Karpas-422 (cell line): ENCODE measurements at regions not wholly inside any gene's neighbourhood (a gene's known extent, or its start where the extent isn't known, plus 50 kb on each side); places are given as distances from the start of the nearest gene placed in this dataset.
A peak's percentile ranks its signal among the peaks of the same experiment; 100 is the strongest.
"Not testable (repeated sequence)": the region's sequence is repeated elsewhere in the genome, so short reads cannot be mapped to it uniquely, and the experiment has no call there.

Experiments used
- DNase-seq: peaks from one replicate; pipeline ENCODE4 v3.0.0-alpha.2; 2015
- H2AFZ ChIP-seq: fragments of 200-600 bp; sonication (generic); 2 replicates; pipeline ENCODE4 v1.6.1; 2014; ENCODE audit warnings: antibody characterized with exemption, low read length, mixed read lengths
- H3K27ac ChIP-seq: fragments of 200-600 bp; sonication (generic); 2 replicates; pipeline ENCODE4 v1.5.1; 2014; ENCODE audit warnings: mild to moderate bottlenecking, low read length, moderate library complexity
- H3K27me3 ChIP-seq: fragments of 200-600 bp; sonication (generic); 2 replicates; pipeline ENCODE4 v1.6.1; 2014; ENCODE audit warnings: low read length, mixed read lengths
- H3K36me3 ChIP-seq: fragments of 200-600 bp; sonication (generic); 2 replicates; pipeline ENCODE4 v1.6.1; 2014; ENCODE audit warnings: low read length, mixed read lengths; ENCODE audit not compliant: insufficient read depth
- H3K4me1 ChIP-seq: fragments of 200-600 bp; sonication (generic); 2 replicates; pipeline ENCODE4 v1.6.1; 2014; ENCODE audit warnings: mild to moderate bottlenecking, low read length, mixed read lengths
- H3K4me2 ChIP-seq: fragments of 200-600 bp; sonication (generic); 2 replicates; pipeline ENCODE4 v1.6.1; 2014; ENCODE audit warnings: low read length, low read depth, mild to moderate bottlenecking; ENCODE audit not compliant: poor library complexity, severe bottlenecking
- H3K4me3 ChIP-seq: fragments of 200-600 bp; sonication (generic); 2 replicates; pipeline ENCODE4 v1.5.1; 2014; ENCODE audit warnings: mild to moderate bottlenecking, antibody characterized with exemption, low read length, mixed read lengths
- H3K79me2 ChIP-seq: fragments of 200-600 bp; sonication (generic); 2 replicates; pipeline ENCODE4 v1.6.1; 2014; ENCODE audit warnings: mild to moderate bottlenecking, low read length, mixed read lengths
- H3K9ac ChIP-seq: fragments of 200-600 bp; sonication (generic); 2 replicates; pipeline ENCODE4 v1.6.0; 2014; ENCODE audit warnings: low read length
- H3K9me2 ChIP-seq: fragments of 200-600 bp; sonication (generic), shearing (Covaris generic); replicated peaks from 2 replicates; pipeline ENCODE4 v1.6.0; 2014; ENCODE audit warnings: mild to moderate bottlenecking, low read length, moderate library complexity; ENCODE audit not compliant: insufficient read depth
- H3K9me3 ChIP-seq: fragments of 300-700, 200-600 bp; sonication (generic); 2 replicates; pipeline ENCODE4 v1.6.1; 2014; ENCODE audit warnings: low read length, mixed read lengths
- H4K20me1 ChIP-seq: fragments of 200-600 bp; sonication (generic); 2 replicates; pipeline ENCODE4 v1.6.1; 2014; ENCODE audit warnings: mild to moderate bottlenecking, antibody characterized with exemption, low read length, low read depth; ENCODE audit not compliant: insufficient read depth

DNA sequence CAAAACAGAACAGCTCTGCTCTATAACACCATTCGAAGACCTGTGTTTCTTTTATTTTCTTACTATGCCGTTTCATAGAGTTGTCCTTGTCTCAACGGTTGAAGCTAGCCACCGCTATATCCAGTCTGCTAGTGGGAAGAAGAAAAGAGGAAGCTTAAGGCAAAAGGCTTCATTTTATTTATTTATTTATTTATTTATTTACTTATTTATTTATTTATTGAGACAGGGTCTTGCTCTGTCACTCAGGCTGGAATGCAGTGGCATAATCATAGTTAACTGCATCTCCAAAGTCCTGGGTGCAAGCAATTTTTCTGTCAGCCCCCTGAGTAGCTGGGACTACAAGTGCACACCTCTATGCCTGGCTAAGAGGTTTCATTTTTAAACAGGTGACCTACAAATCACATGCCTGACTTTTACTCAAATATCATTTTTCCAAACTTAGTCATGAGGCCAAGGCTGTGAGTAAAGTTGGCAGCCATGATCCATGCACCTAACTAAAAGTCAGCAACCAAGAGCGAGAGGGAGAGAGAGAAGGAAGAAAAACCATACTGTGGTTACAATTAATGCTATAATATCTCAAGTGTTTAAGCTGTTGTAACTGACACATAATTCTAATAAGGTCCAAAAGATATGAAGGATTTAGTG lies 1305.3 kb upstream of the LRRTM3 start:
- H3K36me3 ChIP-seq: 0 out of 2 replicates have a peak, but pooled peaks cover 3% of the 10 kb centered on the region
- no peak overlapping the region for H3K4me2 ChIP-seq
- peaks cover 3% of the 10 kb centered on the region; the same call in 1 of the 2 replicates for H3K4me1 ChIP-seq
- H3K9me2 ChIP-seq: no peaks in the 10 kb centered on the region
- no peaks in the 10 kb centered on the region for H4K20me1 ChIP-seq
- no peak overlapping the region for H3K4me3 ChIP-seq
- no peak overlapping the region for H3K9ac ChIP-seq
- peak overlapping the region; percentile 77 for H2AFZ ChIP-seq
- peaks cover 15% of the 10 kb centered on the region for H3K9me3 ChIP-seq
- no peak overlapping the region for H3K27ac ChIP-seq
- H3K79me2 ChIP-seq: no peaks in the 10 kb centered on the region
- DNase-seq: no peak
- no peaks in the 10 kb centered on the region for H3K27me3 ChIP-seq

DNA sequence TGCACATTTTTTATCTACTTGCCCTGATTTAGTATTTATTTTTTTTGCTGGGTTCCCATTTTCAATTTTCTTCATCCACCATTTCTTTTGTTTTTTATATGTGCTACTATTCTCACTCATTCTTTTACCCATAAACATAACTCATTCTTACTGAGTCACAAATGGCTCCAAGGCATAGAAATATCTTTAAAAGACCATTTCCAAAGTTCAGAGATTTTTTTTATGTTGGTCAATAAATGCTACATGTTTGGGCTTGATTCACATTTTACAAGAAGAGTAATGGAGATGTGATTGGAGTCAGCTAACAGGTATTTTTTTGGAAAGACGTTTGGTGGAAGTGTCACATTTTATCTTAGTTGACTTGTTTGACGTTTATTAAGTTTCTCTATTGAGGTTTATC lies 1303.2 kb upstream of the LRRTM3 start:
- Histone ChIP-seq H3K9ac (no peak overlapping the region), H4K20me1 (no peaks in the 10 kb centered on the region), H3K27me3 (no peaks in the 10 kb centered on the region), H3K9me2 (no peaks in the 10 kb centered on the region), H3K9me3 (peaks cover 5% of the 10 kb centered on the region; the same call in 1 of the 2 replicates), H3K79me2 (no peaks in the 10 kb centered on the region), H2AFZ (peak overlapping the region; percentile 91), H3K36me3 (no peaks in the 10 kb centered on the region), H3K27ac (no peak overlapping the region), H3K4me1 (peaks cover 5% of the 10 kb centered on the region; the same call in 1 of the 2 replicates), H3K4me2 (no peak overlapping the region), H3K4me3 (no peak overlapping the region)
- no peak for DNase-seq

DNA sequence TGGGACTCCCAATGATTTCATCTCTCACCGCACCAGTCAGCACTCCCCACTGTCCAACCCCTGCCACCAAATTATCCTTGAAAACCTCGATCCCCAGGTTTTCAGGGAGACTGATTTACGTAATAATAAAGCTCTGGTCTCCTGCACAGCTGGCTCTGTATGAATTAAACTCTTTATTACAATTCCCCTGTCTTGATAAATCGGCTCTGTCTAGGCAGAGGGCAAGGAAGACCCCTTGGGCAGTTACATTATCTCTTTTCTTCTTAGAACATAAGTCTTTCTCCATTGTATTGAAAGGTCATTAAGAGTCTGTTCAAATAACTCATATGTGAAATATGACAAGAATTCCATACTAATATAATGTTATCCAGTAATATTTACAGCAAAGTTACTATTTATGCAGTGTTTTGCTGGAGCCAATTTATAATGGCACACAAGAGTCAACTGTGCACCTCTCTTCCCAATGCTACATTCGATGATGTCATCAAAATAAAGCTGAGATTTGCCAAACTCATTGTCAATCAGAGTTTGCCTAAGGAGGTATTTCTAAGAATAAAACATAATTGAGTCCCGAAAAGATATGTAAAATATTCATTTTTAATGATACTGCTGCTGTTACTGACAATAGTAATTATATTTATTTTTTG lies 1297.2 kb upstream of the LRRTM3 start:
- H3K4me2 ChIP-seq: no peak overlapping the region
- peak overlapping the region; percentile 81 for H2AFZ ChIP-seq
- no peaks in the 10 kb centered on the region for H3K9me2 ChIP-seq
- no peak for DNase-seq
- peaks cover 6% of the 10 kb centered on the region; the same call in 1 of the 2 replicates for H3K9me3 ChIP-seq
- H3K4me3 ChIP-seq: no peak overlapping the region
- no peaks in the 10 kb centered on the region for H3K36me3 ChIP-seq
- H3K4me1 ChIP-seq: peaks cover 3% of the 10 kb centered on the region; the same call in 1 of the 2 replicates
- no peak overlapping the region for H3K9ac ChIP-seq
- H4K20me1 ChIP-seq: no peaks in the 10 kb centered on the region
- no peaks in the 10 kb centered on the region for H3K79me2 ChIP-seq
- H3K27me3 ChIP-seq: no peaks in the 10 kb centered on the region
- H3K27ac ChIP-seq: no peak overlapping the region

DNA sequence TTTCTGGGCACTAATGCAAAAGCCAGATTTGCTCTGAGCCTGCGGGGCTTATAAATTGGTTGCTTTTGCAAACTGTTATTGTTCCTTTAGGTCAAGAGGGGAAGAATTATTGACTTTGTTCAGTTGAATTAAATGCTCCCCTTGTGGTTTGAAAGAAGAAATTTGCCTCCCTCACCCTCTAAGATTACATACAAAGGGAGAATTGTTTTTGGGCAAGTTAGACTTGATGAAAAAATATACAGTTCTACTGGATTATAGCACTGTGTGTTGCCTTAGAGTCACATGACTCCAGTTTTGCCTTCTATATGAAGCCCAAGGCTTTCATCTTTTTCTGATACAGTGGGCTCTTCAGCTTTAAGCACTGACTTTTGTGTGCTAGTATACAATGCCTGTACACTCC lies 1265.8 kb upstream of the LRRTM3 start:
- Histone ChIP-seq H3K27me3 (no peaks in the 10 kb centered on the region), H3K4me1 (peaks cover 10% of the 10 kb centered on the region), H3K79me2 (no peaks in the 10 kb centered on the region), H3K36me3 (no peaks in the 10 kb centered on the region; the same call in 1 of the 2 replicates), H3K9me2 (no peaks in the 10 kb centered on the region), H3K27ac (no peak overlapping the region), H3K4me3 (no peak overlapping the region), H4K20me1 (no peaks in the 10 kb centered on the region), H3K9ac (no peak overlapping the region), H2AFZ (peak overlapping the region; percentile 44; the same call in 1 of the 2 replicates), H3K4me2 (no peak overlapping the region), H3K9me3 (peaks cover 5% of the 10 kb centered on the region; the same call in 1 of the 2 replicates)
- no peak for DNase-seq

DNA sequence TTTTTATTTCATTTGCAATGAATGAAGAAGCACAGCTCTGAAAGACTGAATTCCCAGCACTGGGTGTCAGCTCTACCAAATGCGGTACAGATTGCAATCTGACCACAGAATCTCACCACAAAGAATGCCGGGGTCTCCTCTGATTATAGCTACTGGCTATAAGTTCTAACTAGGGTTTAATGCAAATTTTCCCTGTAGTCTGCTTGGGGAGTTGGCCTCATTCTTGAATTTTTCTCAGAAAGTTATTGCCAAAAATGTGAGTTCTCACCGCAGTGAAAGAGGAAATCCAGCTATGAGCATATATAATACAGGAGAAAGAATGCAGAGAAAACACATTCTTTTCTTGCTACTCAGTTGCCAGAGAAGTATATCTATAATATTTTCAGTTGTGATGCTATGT lies 1255.7 kb upstream of the LRRTM3 start:
- no peak overlapping the region for H2AFZ ChIP-seq
- H3K9me2 ChIP-seq: no peaks in the 10 kb centered on the region
- DNase-seq: no peak
- H3K9me3 ChIP-seq: no peaks in the 10 kb centered on the region
- no peak overlapping the region for H3K27ac ChIP-seq
- no peak overlapping the region for H3K4me2 ChIP-seq
- no peak overlapping the region for H3K4me3 ChIP-seq
- H3K36me3 ChIP-seq: peaks cover 8% of the 10 kb centered on the region; the same call in 1 of the 2 replicates
- H3K27me3 ChIP-seq: no peaks in the 10 kb centered on the region
- no peaks in the 10 kb centered on the region for H4K20me1 ChIP-seq
- H3K9ac ChIP-seq: no peak overlapping the region
- no peaks in the 10 kb centered on the region for H3K4me1 ChIP-seq
- no peaks in the 10 kb centered on the region for H3K79me2 ChIP-seq

DNA sequence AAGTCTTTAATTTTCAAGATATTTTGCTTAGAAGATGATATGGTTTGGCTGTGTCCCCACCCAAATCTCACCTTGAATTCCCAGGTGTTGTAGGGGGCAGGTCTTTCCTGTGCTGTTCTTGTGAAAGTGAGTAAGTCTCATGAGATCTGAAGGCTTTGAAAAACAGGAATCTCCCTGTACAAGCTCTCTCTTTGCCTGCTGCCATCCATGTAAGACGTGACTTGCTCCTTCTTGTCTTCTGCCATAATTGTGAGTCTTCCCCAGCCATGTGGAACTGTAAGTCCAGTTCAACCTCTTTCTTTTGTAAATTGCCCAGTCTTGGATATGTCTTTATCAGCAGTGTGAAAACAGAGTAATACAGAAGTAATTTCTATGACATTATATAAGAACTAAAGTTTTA lies 1255.2 kb upstream of the LRRTM3 start:
- not testable (repeated sequence) for H3K4me3 ChIP-seq, H3K9me2 ChIP-seq, H3K36me3 ChIP-seq, DNase-seq, H2AFZ ChIP-seq, H3K27me3 ChIP-seq, H3K9me3 ChIP-seq, H3K9ac ChIP-seq, H3K79me2 ChIP-seq, H3K4me1 ChIP-seq, H3K4me2 ChIP-seq, H3K27ac ChIP-seq, H4K20me1 ChIP-seq

DNA sequence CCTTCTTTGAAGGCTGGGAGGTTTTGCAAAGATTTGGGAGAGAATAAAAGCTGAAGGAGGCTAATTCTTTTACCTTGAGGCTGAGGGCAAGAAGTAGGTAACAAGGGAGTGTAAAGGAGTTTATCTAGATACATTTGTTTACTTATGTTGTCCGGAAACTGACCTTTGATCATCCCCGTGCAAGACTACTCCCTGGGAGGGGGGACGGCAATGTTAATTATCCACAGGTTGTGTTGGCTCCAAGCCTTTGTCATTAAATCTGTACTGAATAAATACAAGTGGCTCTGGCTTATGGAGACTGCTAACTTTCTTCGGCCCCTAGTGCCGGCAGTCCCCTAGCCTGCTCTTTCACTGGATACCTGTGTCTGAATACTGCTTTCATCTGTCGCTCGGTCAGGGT lies 1250.6 kb upstream of the LRRTM3 start:
- Histone ChIP-seq H3K79me2 (no peaks in the 10 kb centered on the region), H3K36me3 (peaks cover 4% of the 10 kb centered on the region; the same call in 1 of the 2 replicates), H3K4me3 (no peak overlapping the region)

DNA sequence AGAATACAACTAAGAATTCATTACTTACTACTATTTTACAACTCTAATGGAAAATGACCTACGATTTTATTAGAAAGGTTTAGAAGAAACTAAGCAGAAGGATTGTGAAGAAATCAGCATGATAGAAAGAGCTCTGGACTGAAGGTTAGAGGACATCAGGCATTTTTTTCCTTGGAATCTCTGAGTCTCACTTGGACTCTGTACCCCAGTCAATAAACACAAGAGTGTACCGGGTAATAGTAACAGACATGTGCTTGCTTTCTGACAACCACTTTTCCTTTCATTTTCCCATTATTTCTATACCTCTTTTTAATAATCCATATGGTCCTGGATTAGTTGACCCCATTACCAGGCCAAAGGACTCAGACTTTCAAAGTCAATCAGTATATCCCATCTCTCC lies 1240.9 kb upstream of the LRRTM3 start:
- no peak overlapping the region for H3K4me3 ChIP-seq
- H3K36me3 ChIP-seq: no peaks in the 10 kb centered on the region
- H4K20me1 ChIP-seq: no peaks in the 10 kb centered on the region
- H3K4me1 ChIP-seq: peaks cover 4% of the 10 kb centered on the region; the same call in 1 of the 2 replicates
- peak overlapping the region; percentile 35 for H2AFZ ChIP-seq
- no peaks in the 10 kb centered on the region for H3K79me2 ChIP-seq
- H3K9me3 ChIP-seq: no peaks in the 10 kb centered on the region
- no peak overlapping the region for H3K27ac ChIP-seq
- H3K9ac ChIP-seq: no peak overlapping the region
- no peaks in the 10 kb centered on the region for H3K9me2 ChIP-seq
- no peak overlapping the region for H3K4me2 ChIP-seq
- no peaks in the 10 kb centered on the region for H3K27me3 ChIP-seq
- DNase-seq: no peak

More for the DNA sequence above, 1250.6 kb upstream of the LRRTM3 start:
- no peak for DNase-seq
- Histone ChIP-seq H3K27ac (no peak overlapping the region), H3K4me2 (no peak overlapping the region), H3K9me2 (no peaks in the 10 kb centered on the region), H3K4me1 (peaks cover 4% of the 10 kb centered on the region; the same call in 1 of the 2 replicates), H3K9ac (no peak overlapping the region), H3K9me3 (no peaks in the 10 kb centered on the region), H2AFZ (0 out of 2 replicates have a peak overlapping the region, but pooled peaks have one; percentile 33), H3K27me3 (no peaks in the 10 kb centered on the region), H4K20me1 (no peaks in the 10 kb centered on the region)
